Anterior cingulate cortex (tissue), 58 donors: ENCODE measurements at regions not wholly inside any gene's neighbourhood (a gene's known extent, or its start where the extent isn't known, plus 50 kb on each side); places are given as distances from the start of the nearest gene placed in this dataset.

Experiments
- DNase-seq, 58 donors: peaks; one replicate each; lab custom pipeline; 2025; lab: John Stamatoyannopoulos, UW

DNA sequence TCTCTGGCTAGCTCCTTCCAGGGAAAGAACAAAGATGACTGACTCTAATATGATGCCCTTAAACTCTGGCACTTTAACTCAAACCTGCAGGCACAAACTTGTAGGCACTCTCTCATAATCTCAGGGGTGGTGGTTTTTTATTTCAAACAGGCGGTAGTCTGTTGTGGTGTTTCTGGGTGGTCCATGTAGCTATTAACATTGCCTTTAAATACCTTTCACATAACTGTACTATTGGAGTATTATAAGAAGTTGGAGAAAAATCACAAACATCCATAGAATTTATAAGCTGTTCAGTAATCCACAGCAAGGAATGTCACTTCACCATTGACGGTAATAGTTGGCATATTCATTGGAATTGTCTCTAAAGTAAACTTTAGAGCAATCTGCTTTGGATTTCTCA lies 204.2 kb upstream of the PDE5A start:
- DNase-seq: no peak

GRCh38 chr4:119829326-119829725 lies 200.7 kb upstream of the PDE5A start:
- no peak for DNase-seq

DNA sequence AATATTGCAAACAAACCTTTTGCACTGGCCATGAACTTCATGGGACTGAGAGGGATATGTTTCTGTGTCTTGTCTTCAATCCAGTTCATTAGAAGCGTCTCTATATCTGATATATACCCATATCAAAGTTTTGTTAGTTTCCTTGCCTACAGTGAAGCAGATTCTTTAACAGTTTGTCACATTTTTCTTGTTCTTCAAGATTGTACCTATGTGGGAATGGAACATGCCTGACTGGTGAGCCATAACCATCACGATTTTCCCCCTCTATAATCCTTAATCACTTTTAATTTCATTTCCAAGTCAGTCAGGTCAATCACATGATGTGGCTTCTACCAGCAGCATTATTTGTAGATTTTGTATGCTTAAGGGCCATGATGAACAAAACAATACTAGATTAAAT lies 197.1 kb upstream of the PDE5A start:
- no peak for DNase-seq

GRCh38 chr4:119823891-119824290 lies 195.3 kb upstream of the PDE5A start:
- no peak for DNase-seq

- no peak for DNase-seq
Observed at GRCh38 chr4:119823045-119823444, 194.4 kb upstream of the PDE5A start.

DNA sequence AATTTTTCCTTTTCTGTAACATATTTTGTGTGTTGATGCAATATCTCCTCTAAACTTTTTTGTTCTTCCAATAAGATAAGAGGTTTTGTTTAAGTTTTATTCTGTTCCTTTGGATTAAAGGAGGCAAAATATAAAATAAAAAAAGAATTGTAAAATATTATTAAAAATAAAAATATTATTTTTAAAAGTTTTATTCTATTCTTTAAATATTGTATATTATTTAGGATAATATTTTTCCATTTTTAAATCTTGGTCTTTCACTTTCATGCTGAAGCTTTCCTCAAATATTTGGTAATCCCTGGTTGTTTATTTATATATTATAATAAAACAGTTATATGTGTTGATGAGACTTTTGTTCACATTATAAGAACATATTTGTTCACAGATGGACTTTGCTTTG lies 187.9 kb upstream of the PDE5A start:
- DNase-seq: no peak

DNA sequence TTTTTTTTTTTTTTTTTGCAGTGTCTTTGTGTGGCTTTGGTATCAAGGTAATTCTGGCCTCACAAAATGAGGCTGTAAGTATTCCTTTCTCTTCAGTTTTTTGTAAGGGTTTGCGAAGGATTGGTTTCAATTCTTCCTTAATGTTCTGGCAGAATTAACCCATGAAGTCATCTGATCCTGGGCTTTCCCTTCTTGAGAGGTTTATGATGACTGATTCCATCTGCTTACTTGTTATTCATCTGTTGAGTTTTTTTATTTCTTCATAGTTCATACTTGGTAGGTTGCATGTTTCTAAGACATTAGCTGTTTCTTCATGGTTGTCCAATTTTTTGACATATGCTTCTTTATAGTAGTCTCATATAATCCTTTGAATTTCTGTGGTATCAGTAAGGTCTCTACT lies 181.4 kb upstream of the PDE5A start:
- no peak for DNase-seq

GRCh38 chr4:119804404-119804803 lies 175.8 kb upstream of the PDE5A start:
- no peak for DNase-seq

- no peak for DNase-seq
Observed at GRCh38 chr4:119797238-119797894, 168.8 kb upstream of the PDE5A start.

- no peak for DNase-seq
Observed at GRCh38 chr4:119795986-119796578, 167.5 kb upstream of the PDE5A start.

GRCh38 chr4:119794681-119795080 lies 166.1 kb upstream of the PDE5A start:
- no peak for DNase-seq

- DNase-seq: no peak
Observed at GRCh38 chr4:119794113-119794512, 165.5 kb upstream of the PDE5A start.

DNA sequence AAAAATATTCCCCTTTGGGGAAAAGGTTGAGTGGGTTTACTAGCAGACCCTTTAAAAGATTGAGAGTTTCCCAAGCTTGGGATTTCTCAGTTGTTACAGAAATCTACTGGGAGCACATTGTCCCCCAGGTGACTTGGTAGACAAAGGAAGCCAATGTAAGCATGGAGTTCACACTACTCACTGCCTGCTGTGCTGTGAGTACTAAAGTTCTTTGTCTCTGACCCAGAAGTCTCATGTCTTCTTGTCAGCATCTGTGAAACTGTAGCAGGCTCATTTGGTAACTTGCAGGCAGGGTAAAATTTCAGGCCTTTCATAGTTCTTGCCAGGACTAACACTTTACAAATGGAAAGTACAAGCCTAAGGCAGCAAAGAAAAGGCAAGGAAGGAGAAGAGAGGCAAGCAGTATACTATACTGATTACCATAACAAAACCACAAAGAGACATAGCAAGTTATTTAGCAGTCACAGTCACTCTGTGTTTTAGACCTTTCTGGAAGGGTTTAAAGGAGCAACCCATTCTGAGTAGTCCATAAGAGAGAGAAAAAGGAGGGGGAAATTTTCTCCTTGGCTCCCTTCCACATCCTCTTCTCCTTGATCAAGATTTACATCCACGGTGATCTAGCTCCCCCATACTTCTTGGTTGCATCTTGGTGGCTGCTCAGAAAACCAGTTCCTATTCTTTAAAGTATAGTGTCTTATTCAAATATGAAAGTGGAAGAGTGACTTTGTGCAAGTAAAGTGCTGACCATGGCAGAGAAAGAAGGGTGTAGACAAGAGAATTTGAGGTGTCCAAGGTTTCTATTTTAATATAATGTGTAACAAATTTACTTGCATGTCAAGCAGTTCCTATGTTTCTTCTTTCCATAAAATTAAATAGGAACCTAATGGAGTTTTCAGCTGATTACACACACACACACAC lies 160.0 kb upstream of the PDE5A start:
- no peak for DNase-seq

DNA sequence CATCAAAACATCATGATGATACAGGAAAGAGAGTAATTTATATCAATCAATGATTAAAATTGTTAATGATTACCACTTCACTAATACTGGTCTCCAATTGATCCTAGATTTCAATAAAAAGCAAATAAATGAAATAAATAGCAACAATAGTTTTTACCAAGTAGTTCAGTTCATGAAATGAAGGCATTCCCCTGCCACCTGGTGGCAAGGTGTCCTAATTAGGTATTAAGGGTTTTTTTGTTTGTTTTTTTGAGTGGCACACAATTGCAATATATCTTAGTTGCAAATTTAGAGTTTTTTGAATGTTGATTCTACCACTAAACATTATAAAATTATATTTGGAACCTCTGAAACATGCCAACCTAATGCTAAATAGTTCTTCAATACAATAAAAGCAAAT lies 157.4 kb upstream of the PDE5A start:
- no peak for DNase-seq

- DNase-seq: no peak
Observed at GRCh38 chr4:119783189-119783983, 154.8 kb upstream of the PDE5A start.

- DNase-seq: no peak
Observed at GRCh38 chr4:119781044-119781443, 152.4 kb upstream of the PDE5A start.

- no peak for DNase-seq
Observed at GRCh38 chr4:119774840-119775239, 146.2 kb upstream of the PDE5A start.

DNA sequence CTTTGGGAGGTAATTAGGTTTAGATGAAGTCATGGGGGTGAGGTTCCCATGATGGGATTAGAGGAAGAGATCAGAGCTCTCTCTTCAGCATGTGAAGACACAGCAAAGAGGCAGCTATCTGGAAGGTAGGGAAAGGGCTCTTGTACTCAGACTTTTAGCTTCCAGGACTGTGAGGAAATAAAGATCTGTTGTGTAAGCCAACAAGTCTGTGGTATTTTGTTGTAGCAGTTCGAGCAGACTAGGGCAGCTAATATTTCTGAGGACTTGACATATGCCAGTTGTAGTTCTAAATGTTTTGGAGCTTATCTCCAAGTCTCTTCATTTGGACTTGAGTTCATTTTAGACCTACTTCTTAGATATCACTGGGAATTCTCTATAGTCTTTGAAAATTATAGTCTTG lies 137.3 kb upstream of the PDE5A start:
- no peak for DNase-seq

- no peak for DNase-seq
Observed at GRCh38 chr4:119765469-119765868, 136.9 kb upstream of the PDE5A start.

DNA sequence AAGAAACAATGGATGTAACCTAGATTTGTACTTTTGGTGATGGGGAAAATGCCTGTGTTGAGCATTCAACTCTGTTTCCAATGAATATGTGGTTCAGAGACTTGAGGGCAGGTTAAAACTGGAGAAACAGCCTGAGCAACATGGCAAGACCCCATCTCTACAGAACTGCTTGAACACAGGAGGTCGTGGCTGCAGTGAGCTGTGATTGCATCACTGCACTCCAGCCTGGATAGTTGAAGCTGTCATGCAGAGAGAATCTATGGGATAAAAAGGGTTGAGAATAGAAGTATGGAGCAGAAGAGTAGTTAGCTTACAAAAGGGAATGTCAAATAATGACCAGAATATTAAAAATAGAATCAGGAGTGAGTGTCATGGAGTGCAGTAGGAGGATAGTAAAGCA lies 134.8 kb upstream of the PDE5A start:
- DNase-seq: no peak

GRCh38 chr4:119755599-119755998 lies 127.0 kb upstream of the PDE5A start:
- no peak for DNase-seq
